Neural cell (in vitro differentiated cells): ENCODE measurements at regions not wholly inside any gene's neighbourhood (a gene's known extent, or its start where the extent isn't known, plus 50 kb on each side); places are given as distances from the start of the nearest gene placed in this dataset.

Experiments used
- H2AFZ ChIP-seq: fragments of 200-600, 300-800 bp; sonication (generic), shearing (Covaris generic); 2 replicates; pipeline ENCODE4 v1.6.0; 2014; ENCODE audit warnings: low read depth, mild to moderate bottlenecking, antibody characterized with exemption, low read length, moderate library complexity
- H3F3A ChIP-seq: fragments of 200-600 bp; shearing (Covaris generic); 2 replicates; pipeline ENCODE4 v1.6.1; 2016; ENCODE audit warnings: mild to moderate bottlenecking, moderate library complexity, mixed read lengths, antibody characterized with exemption, low read length; ENCODE audit not compliant: insufficient read depth, poor library complexity, severe bottlenecking
- H3K27ac ChIP-seq: fragments of 200-600, 300-800 bp; sonication (generic), shearing (Covaris generic); 2 replicates; pipeline ENCODE4 v1.5.1; 2014; ENCODE audit warnings: mild to moderate bottlenecking, low read length, moderate library complexity
- H3K27me3 ChIP-seq: fragments of 300-800, 200-600 bp; sonication (generic), shearing (Covaris generic); 2 replicates; pipeline ENCODE4 v1.6.0; 2014; ENCODE audit warnings: mild to moderate bottlenecking, low read depth, low read length, moderate library complexity; ENCODE audit not compliant: insufficient read depth
- H3K36me3 ChIP-seq: fragments of 300-800, 200-600 bp; sonication (generic), shearing (Covaris generic); 2 replicates; pipeline ENCODE4 v1.5.1; 2014; ENCODE audit warnings: mild to moderate bottlenecking, antibody characterized with exemption, low read length, moderate library complexity; ENCODE audit not compliant: insufficient read depth
- H3K4me2 ChIP-seq: fragments of 300-800, 200-600 bp; sonication (generic), shearing (Covaris generic); 2 replicates; pipeline ENCODE4 v1.6.0; 2014; ENCODE audit warnings: mild to moderate bottlenecking, low read length
- H3K4me3 ChIP-seq: fragments of 300-800, 200-600 bp; sonication (generic), shearing (Covaris generic); 2 replicates; pipeline ENCODE4 v1.5.1; 2014; ENCODE audit warnings: mild to moderate bottlenecking, low read length, moderate library complexity
- H3K79me2 ChIP-seq: fragments of 200-600 bp; shearing (Covaris generic); replicated peaks from 2 replicates; pipeline ENCODE4 v1.6.0; 2014; ENCODE audit warnings: mild to moderate bottlenecking, low read length, moderate library complexity; ENCODE audit not compliant: insufficient read depth
- H3K9ac ChIP-seq: fragments of 300-800, 200-600 bp; sonication (generic), shearing (Covaris generic); 2 replicates; pipeline ENCODE4 v1.6.1; 2016; ENCODE audit warnings: mild to moderate bottlenecking, low read length, mixed read lengths
- H3K9me2 ChIP-seq: fragments of 200-600 bp; shearing (Covaris generic); 2 replicates; pipeline ENCODE4 v1.6.1; 2016; ENCODE audit warnings: mild to moderate bottlenecking, low read length, mixed read lengths; ENCODE audit not compliant: insufficient read depth
- H3K9me3 ChIP-seq: fragments of 200-600, 300-800 bp; sonication (generic), shearing (Covaris generic); 2 replicates; pipeline ENCODE4 v1.6.1; 2016; ENCODE audit warnings: mild to moderate bottlenecking, mixed run types, low read length, moderate library complexity, mixed read lengths
- H4K20me1 ChIP-seq: fragments of 200-600 bp; shearing (Covaris generic); 2 replicates; pipeline ENCODE4 v1.6.1; 2016; ENCODE audit warnings: mild to moderate bottlenecking, mixed run types; ENCODE audit not compliant: insufficient read depth
- EP300 ChIP-seq: fragments of 450-650 bp; conservative IDR thresholded peaks from 2 replicates; pipeline ENCODE4 v1.6.1; 2014; ENCODE audit warnings: antibody characterized with exemption, mild to moderate bottlenecking, moderate library complexity; ENCODE audit not compliant: poor library complexity, severe bottlenecking
- EZH2 ChIP-seq: fragments of 200-600, 300-800 bp; shearing (Covaris generic), sonication (generic); IDR thresholded peaks from 2 replicates; pipeline ENCODE4 v1.6.1; 2014; ENCODE audit warnings: antibody characterized with exemption, low read length, borderline replicate concordance, mild to moderate bottlenecking; ENCODE audit not compliant: insufficient read depth, poor library complexity, severe bottlenecking
- MXI1 ChIP-seq: fragments of 450-650 bp; conservative IDR thresholded peaks from 2 replicates; pipeline ENCODE4 v1.6.1; 2014; ENCODE audit warnings: antibody characterized with exemption, mild to moderate bottlenecking; ENCODE audit not compliant: poor library complexity, severe bottlenecking
- POLR2AphosphoS5 ChIP-seq: IDR thresholded peaks from 2 replicates; pipeline ENCODE4 v1.6.1; 2012
- RAD21 ChIP-seq: fragments of 450-650 bp; conservative IDR thresholded peaks from 2 replicates; pipeline ENCODE4 v1.6.1; 2014; ENCODE audit warnings: antibody characterized with exemption, mild to moderate bottlenecking, moderate library complexity
- SMC3 ChIP-seq: fragments of 450-650 bp; conservative IDR thresholded peaks from 2 replicates; pipeline ENCODE4 v1.6.1; 2014; ENCODE audit warnings: antibody characterized with exemption, mild to moderate bottlenecking, moderate library complexity; ENCODE audit not compliant: poor library complexity
- TAF1 ChIP-seq: IDR thresholded peaks from 2 replicates; pipeline ENCODE4 v1.6.1; 2012; ENCODE audit warnings: low read depth
- TF ChIP-seq, protein P1 (sequence below): IDR thresholded peaks from 2 replicates; pipeline ENCODE4 v1.6.1; 2012; ENCODE audit warnings: borderline replicate concordance
- TF ChIP-seq, protein P2 (sequence below): fragments of 450-650 bp; IDR thresholded peaks from 2 replicates; pipeline ENCODE4 v1.5.1; 2014; ENCODE audit warnings: antibody characterized with exemption, mild to moderate bottlenecking, moderate library complexity; ENCODE audit not compliant: poor library complexity, severe bottlenecking

DNA sequence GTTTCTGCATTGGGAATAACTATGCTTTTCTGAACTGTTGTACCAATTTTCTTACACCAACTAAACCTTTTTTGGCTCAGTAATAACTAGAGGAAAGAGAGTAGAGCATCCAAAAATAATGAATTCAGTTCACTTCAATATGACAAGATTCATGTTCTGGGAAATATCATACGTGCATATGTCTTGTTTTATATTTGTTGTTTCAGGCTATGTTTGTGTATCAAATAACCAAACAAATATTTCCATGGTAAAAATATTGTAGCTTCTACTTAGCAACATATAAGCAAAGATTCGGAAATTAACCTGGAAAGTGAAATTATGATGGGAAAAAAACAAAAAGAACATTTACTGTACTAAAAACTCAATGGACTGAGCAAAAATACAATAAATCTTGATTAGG lies 503.2 kb downstream of the TMEM114 start:
- Histone ChIP-seq H3F3A (no peaks in the 10 kb centered on the region), H3K36me3 (no peaks in the 10 kb centered on the region), H3K79me2 (no peaks in the 10 kb centered on the region), H2AFZ (no peak overlapping the region), H3K9ac (no peak overlapping the region), H4K20me1 (no peaks in the 10 kb centered on the region), H3K4me2 (no peak overlapping the region), H3K9me2 (no peaks in the 10 kb centered on the region), H3K4me3 (no peak overlapping the region), H3K27me3 (no peaks in the 10 kb centered on the region), H3K27ac (no peak overlapping the region), H3K9me3 (no peaks in the 10 kb centered on the region)
- TF ChIP-seq TAF1: no peak

DNA sequence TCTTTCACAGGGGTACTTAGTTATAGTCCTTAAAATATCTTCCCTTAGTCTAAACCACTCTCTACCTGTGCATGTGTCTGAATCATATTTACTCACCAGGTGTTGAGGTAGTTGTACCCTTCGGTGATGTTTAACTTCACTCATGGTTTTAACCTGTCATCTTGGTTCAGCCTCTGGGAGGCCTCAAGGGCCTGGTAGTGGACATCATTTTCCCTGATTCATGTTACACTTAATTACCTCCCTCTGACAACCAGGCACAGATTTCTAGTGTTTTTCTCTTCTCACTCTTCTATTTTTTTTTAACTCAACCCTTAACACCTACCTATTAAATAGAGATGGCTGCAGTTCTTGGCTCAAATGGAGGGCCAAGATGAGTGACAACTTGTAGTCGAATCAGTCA lies 505.4 kb downstream of the TMEM114 start:
- H3K27ac ChIP-seq: no peak overlapping the region
- H4K20me1 ChIP-seq: no peaks in the 10 kb centered on the region
- H3K36me3 ChIP-seq: no peaks in the 10 kb centered on the region
- no peak overlapping the region for H2AFZ ChIP-seq
- H3K9me3 ChIP-seq: no peaks in the 10 kb centered on the region
- H3K4me2 ChIP-seq: no peak overlapping the region
- H3K9me2 ChIP-seq: no peaks in the 10 kb centered on the region
- no peak overlapping the region for H3K4me3 ChIP-seq
- TF ChIP-seq, protein P1, sequence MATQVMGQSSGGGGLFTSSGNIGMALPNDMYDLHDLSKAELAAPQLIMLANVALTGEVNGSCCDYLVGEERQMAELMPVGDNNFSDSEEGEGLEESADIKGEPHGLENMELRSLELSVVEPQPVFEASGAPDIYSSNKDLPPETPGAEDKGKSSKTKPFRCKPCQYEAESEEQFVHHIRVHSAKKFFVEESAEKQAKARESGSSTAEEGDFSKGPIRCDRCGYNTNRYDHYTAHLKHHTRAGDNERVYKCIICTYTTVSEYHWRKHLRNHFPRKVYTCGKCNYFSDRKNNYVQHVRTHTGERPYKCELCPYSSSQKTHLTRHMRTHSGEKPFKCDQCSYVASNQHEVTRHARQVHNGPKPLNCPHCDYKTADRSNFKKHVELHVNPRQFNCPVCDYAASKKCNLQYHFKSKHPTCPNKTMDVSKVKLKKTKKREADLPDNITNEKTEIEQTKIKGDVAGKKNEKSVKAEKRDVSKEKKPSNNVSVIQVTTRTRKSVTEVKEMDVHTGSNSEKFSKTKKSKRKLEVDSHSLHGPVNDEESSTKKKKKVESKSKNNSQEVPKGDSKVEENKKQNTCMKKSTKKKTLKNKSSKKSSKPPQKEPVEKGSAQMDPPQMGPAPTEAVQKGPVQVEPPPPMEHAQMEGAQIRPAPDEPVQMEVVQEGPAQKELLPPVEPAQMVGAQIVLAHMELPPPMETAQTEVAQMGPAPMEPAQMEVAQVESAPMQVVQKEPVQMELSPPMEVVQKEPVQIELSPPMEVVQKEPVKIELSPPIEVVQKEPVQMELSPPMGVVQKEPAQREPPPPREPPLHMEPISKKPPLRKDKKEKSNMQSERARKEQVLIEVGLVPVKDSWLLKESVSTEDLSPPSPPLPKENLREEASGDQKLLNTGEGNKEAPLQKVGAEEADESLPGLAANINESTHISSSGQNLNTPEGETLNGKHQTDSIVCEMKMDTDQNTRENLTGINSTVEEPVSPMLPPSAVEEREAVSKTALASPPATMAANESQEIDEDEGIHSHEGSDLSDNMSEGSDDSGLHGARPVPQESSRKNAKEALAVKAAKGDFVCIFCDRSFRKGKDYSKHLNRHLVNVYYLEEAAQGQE: no peak
- TF ChIP-seq MXI1: no peak
- TF ChIP-seq EZH2: no peak
- no peak for TF ChIP-seq POLR2AphosphoS5
- TF ChIP-seq SMC3: no peak
- TF ChIP-seq RAD21: no peak
- no peak for TF ChIP-seq EP300
- TF ChIP-seq TAF1: no peak
- TF ChIP-seq, protein P2, sequence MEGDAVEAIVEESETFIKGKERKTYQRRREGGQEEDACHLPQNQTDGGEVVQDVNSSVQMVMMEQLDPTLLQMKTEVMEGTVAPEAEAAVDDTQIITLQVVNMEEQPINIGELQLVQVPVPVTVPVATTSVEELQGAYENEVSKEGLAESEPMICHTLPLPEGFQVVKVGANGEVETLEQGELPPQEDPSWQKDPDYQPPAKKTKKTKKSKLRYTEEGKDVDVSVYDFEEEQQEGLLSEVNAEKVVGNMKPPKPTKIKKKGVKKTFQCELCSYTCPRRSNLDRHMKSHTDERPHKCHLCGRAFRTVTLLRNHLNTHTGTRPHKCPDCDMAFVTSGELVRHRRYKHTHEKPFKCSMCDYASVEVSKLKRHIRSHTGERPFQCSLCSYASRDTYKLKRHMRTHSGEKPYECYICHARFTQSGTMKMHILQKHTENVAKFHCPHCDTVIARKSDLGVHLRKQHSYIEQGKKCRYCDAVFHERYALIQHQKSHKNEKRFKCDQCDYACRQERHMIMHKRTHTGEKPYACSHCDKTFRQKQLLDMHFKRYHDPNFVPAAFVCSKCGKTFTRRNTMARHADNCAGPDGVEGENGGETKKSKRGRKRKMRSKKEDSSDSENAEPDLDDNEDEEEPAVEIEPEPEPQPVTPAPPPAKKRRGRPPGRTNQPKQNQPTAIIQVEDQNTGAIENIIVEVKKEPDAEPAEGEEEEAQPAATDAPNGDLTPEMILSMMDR: no peak
- H3K9ac ChIP-seq: no peak overlapping the region
- no peaks in the 10 kb centered on the region for H3K79me2 ChIP-seq
- no peaks in the 10 kb centered on the region for H3K27me3 ChIP-seq
- no peaks in the 10 kb centered on the region for H3F3A ChIP-seq

DNA sequence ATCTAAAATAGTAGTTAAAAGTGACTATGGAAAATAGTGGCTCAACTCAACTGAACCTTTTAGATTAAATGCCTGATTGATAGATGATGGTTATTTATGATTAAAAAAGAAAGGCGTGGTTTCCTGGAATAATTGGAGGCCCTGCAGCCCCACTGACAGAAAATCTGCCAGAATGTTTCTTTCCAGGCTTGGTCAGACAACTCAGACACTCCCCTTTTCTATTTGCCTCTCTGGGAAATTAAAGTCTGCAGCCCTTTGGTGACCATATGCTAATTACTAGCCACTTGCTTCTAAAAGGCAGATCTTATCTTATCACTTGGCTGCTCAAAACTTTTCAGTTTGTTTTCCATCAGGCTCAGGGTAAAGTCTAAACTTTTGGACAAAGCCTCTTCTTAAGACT lies 506.0 kb downstream of the TMEM114 start:
- Histone ChIP-seq H4K20me1 (no peaks in the 10 kb centered on the region), H3K27me3 (no peaks in the 10 kb centered on the region), H2AFZ (no peak overlapping the region), H3K9me2 (no peaks in the 10 kb centered on the region), H3K4me3 (no peak overlapping the region), H3F3A (no peaks in the 10 kb centered on the region), H3K79me2 (no peaks in the 10 kb centered on the region), H3K9ac (no peak overlapping the region), H3K36me3 (no peaks in the 10 kb centered on the region), H3K9me3 (no peaks in the 10 kb centered on the region), H3K4me2 (no peak overlapping the region), H3K27ac (no peak overlapping the region)
- TF ChIP-seq, protein P2: no peak
- TF ChIP-seq POLR2AphosphoS5: no peak
- TF ChIP-seq, protein P1: no peak
- no peak for TF ChIP-seq TAF1
- TF ChIP-seq EZH2: no peak
- TF ChIP-seq MXI1: no peak
